Gastroesophageal sphincter (tissue), 3 donors: ENCODE measurements at regions not wholly inside any gene's neighbourhood (a gene's known extent, or its start where the extent isn't known, plus 50 kb on each side); places are given as distances from the start of the nearest gene placed in this dataset.

Experiments used
- CTCF ChIP-seq, 4 experiments: fragments of 200-600 bp in 2 of 4; fragments of 450-650 bp in 2 of 4; sonication (generic) in 1 of 4; IDR thresholded peaks; one replicate each; pipeline ENCODE4 v1.5.1; 2017 to 2019; ENCODE audit warnings: antibody characterized with exemption in 4 of 4, mild to moderate bottlenecking in 2 of 4, moderate library complexity in 2 of 4
- EP300 ChIP-seq: sonication (generic); formaldehyde crosslinking; IDR thresholded peaks from one replicate; pipeline ENCODE4 v1.6.1; 2017; ENCODE audit warnings: antibody characterized with exemption, mild to moderate bottlenecking
- POLR2A ChIP-seq, 2 donors: fragments of 450-650 bp; IDR thresholded peaks; one replicate each; pipeline ENCODE4 v1.6.1; 2017; ENCODE audit warnings: antibody characterized with exemption in 2 of 2, mild to moderate bottlenecking in 2 of 2, moderate library complexity in 1 of 2
- POLR2AphosphoS5 ChIP-seq: sonication (generic); formaldehyde crosslinking; IDR thresholded peaks from one replicate; pipeline ENCODE4 v1.6.1; 2017; ENCODE audit warnings: antibody characterized with exemption

- TF ChIP-seq CTCF (IDR thresholded peaks at IDR 0.05) (no peak), POLR2AphosphoS5 (no peak), POLR2A (IDR thresholded peaks at IDR 0.05) (no peak), EP300 (no peak)
Observed at GRCh38 chr20:60389441-60389840, 431.2 kb downstream of the CDH26 start.
